Uterus (tissue), 2 donors: ENCODE measurements at regions not wholly inside any gene's neighbourhood (a gene's known extent, or its start where the extent isn't known, plus 50 kb on each side); places are given as distances from the start of the nearest gene placed in this dataset.

ENCODE experiments used
- POLR2A ChIP-seq, 2 donors: fragments of 450-650 bp; IDR thresholded peaks; one replicate each; pipeline ENCODE4 v1.6.1; 2016; ENCODE audit warnings: antibody characterized with exemption in 2 of 2, mild to moderate bottlenecking in 1 of 2, moderate library complexity in 1 of 2
- TF ChIP-seq, protein P1 (sequence below), 4 experiments: fragments of 200-600 bp in 2 of 4; fragments of 450-650 bp in 2 of 4; sonication (generic) in 2 of 4; IDR thresholded peaks; one replicate each; pipeline ENCODE4 v1.5.1; 2016 to 2019; ENCODE audit warnings: antibody characterized with exemption in 4 of 4, mild to moderate bottlenecking in 2 of 4, moderate library complexity in 1 of 4

DNA sequence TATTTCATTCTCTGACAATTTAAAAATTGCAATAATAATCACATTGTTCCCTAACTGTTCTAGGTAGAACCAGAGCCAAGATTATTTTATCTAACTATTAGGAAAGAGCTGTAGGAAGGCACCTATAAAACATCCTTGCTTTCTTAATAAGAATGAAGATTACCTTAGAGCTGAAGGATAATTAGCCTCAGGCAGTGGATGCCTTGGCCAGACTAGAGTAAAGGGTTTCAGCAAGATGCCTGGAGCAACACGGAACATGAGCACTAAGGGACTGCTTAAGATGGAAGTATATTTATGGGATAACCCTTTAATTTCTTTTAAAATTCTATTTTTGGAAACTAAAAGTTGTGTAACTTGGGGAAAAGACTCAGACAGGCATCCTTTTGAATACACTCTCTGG is 456.6 kb upstream of the RBMS3 start:
- TF ChIP-seq, protein P1, sequence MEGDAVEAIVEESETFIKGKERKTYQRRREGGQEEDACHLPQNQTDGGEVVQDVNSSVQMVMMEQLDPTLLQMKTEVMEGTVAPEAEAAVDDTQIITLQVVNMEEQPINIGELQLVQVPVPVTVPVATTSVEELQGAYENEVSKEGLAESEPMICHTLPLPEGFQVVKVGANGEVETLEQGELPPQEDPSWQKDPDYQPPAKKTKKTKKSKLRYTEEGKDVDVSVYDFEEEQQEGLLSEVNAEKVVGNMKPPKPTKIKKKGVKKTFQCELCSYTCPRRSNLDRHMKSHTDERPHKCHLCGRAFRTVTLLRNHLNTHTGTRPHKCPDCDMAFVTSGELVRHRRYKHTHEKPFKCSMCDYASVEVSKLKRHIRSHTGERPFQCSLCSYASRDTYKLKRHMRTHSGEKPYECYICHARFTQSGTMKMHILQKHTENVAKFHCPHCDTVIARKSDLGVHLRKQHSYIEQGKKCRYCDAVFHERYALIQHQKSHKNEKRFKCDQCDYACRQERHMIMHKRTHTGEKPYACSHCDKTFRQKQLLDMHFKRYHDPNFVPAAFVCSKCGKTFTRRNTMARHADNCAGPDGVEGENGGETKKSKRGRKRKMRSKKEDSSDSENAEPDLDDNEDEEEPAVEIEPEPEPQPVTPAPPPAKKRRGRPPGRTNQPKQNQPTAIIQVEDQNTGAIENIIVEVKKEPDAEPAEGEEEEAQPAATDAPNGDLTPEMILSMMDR (IDR thresholded peaks at IDR 0.05), result no peak
- no peak for TF ChIP-seq POLR2A (IDR thresholded peaks at IDR 0.05)
